HG02759 (cell line): ENCODE measurements at regions not wholly inside any gene's neighbourhood (a gene's known extent, or its start where the extent isn't known, plus 50 kb on each side); places are given as distances from the start of the nearest gene placed in this dataset.

ENCODE experiments used
- ATAC-seq: cut with Tn5 transposase; IDR thresholded peaks from one replicate; pipeline ENCODE4 v1.9.1; 2021; ENCODE audit warnings: mild to moderate bottlenecking, moderate library complexity; ENCODE audit not compliant: unreplicated experiment

DNA sequence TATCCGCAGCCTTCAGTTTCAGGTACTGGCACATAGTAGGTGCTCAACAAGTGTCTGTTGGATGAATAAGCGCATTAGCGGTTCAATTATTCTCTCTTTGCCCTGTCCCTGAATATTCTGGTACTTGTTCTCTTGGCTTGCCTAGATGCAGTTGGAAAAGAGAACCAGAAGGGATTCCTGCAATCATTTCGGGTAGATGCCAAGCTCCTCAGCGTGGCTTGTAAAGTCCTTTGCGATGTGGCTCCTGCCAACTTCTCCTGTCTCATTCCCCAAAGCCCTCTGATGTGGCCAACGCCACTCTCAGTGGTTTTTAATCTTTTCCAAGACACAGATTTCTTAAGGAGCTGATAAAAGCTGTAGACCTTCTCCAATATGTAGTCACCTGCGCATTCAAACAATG is 230.3 kb downstream of the SUDS3 start:
- ATAC-seq: no peak

DNA sequence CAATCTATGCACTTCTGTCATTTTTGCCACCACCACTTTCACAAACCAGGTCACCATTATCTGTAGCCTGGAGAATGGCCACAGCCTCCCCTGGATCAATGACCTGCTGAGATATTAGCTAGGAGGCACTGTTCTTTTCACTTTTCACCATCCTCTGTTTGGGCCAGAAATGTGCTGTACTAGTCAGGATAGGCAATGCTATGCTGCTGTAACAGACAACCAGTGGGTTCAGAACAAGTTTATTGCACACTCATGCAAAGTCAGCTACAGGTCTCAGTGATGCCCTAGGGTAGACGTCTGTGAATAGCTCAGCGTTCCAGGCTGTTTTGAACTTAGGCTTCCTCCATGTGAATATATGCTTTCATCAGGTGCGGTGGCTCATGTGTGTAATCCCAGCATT is 231.5 kb downstream of the SUDS3 start:
- ATAC-seq: no peak

DNA sequence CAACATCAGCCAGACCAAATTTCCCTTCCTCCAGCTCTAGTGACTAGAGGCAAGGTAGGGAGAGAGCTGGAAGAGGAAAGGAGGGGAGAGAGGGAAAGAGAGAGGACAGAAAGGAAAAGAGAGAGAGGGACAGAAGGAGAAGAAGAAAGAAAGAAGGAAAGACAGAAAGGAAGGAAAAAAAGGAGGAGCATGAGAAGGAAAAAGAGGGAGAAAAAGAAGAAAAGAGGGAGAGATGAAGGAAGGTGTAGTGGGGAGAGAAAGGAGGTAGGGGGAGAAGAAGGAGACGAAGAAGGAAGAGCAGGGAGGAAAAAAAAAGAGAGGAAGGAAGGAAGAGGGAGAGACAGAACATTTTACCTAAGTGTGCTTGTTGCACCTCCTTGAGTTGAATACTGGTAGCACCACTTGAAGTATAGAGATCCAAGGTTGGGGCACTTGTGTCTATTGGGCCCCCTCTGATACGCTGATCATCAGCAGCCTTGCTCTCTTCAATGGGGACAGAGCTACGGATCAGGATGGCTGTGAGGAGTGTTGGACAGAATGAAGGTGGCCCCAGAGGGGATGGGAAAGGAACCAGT is 232.5 kb downstream of the SUDS3 start:
- no peak for ATAC-seq

DNA sequence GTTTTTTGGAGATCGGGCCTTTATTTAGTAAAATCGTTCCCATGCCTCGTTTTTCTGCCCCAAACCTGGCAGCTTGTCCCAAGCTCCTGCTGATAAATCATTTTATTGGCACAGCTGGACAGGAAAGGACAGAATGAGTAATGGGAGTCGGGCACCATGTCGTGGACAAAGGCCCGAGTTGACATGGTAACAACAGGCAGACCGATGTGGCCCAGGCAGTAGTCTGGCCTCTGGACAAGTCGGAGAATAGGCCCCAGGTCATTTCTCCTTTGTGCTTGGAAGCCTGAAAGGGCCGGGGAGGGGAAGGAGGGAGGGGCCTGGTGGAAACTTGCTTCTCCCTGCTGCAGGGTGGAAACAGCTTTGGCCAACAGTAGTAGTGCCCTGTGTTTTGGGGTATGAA is 234.9 kb downstream of the SUDS3 start:
- ATAC-seq: no peak

DNA sequence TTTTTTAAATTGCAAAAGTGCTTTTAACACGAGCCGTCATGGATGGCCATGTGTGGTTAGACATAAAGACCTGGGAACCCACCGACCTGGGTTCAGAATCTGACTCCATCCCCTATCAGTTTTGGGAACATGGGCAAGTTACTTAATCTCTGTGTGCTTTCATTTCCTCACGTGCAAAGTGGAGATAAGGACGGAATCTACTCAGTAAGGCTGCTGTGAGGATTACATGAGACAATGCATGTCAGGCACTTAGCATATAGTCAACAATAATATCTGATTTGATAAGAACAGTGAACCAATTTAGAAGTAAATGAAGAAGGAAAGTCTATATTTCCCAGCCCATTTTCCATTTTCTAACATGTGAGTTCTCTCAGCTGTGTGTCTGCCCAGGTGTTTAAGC is 235.4 kb downstream of the SUDS3 start:
- ATAC-seq: no peak

DNA sequence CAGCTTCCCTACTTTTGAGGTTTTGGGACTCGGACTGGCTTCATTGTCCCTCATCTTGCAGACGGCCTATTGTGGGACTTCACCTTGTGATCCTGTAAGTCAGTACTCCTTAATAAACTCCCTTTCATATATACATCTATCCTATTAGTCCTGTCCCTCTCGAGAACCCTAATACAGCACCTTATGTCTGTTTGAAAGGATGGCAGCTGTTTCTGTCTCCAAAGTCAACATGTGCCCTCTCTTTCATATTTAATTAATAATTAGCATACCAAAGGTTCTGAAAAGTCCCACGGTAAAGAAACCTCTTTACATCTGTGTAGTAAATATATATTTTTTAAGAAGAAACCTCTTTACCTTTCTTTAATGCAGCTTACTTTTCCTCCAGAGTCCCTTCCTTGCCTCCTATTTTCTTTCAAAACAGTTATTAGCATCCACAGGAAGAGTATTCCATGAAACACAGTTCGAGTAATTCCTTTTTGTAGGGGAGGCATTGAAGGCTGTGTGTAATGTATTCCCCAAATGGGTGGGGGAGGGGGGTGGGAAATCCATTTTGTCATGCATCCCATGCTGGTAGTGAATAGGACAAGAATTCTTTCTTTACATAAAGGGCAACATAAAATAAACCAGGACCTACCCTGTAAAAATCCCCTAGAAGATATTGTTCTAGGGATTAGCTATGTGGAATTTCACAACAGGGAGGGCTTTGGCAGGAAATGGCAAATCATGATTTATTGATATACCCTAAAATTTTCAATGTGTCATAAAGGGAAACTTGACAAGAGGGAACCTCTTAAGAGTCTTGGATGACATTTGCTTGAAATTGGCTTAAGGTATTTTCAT is 241.5 kb downstream of the SUDS3 start:
- ATAC-seq: no peak

DNA sequence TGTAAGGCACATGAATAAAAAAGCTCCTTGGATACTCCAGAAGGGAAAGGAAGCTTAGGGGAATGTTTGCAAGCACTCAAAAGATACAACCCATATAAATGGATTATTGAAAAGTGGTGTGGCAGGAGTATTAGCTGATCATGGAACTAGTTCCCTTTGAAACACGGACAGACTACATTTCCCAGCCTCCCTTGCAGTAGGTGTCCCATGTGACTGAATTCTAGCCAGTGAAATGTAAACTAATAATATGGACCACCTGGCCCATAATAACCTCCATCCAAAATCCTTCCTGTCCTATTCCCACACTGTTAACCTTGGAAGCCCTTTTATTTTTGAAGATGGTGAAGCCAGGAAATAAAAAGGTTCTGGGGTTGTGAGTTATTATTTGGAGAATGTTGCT is 242.3 kb downstream of the SUDS3 start:
- ATAC-seq: no peak

DNA sequence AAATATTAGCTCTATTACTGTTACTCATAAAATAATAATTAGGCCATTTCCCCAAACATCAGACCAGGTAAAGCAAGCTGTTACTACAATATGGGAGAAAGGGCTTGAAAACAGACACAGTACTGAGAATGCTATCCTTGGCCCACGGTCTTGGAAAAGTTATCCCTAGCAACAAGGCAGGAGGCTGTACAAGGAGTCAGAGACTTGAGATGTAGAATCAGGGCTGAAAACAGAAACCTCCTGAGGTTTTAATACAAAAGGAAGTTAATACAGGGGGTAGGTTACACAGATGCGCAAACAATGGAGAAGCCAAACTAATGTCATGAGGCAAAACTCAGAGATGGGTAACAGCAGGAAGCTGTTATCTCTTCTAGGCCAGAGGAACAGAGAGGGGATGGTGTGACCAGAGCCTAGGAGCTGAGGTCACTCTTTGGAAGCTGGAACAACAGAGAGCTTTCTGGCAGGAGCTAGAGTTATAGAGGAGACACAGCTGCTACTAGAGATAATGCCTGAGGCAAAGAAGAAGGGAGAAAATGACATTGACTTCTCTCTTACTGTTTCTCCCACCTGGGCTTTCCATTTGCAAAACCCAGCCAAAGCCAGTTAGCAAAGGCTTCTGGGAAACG is 248.8 kb downstream of the SUDS3 start:
- no peak for ATAC-seq

DNA sequence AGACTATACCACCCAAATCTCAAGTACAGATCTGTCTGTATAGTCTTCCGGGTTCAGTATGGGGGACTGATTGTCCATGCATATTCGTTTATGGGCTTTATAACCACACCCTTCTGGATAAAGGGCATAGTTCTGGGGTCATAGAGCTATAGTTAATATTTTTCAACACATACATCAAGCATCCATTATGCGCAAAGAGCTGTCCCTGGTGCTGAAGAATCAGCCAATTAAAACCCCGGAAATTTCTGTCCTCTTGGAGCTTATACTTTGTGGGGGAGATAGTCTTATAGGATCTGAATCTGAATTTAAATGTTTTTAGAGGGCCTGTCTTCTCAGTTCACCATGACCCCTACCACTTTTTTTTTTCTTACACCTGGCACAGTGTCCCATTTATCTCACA is 256.7 kb downstream of the SUDS3 start:
- ATAC-seq: no peak

DNA sequence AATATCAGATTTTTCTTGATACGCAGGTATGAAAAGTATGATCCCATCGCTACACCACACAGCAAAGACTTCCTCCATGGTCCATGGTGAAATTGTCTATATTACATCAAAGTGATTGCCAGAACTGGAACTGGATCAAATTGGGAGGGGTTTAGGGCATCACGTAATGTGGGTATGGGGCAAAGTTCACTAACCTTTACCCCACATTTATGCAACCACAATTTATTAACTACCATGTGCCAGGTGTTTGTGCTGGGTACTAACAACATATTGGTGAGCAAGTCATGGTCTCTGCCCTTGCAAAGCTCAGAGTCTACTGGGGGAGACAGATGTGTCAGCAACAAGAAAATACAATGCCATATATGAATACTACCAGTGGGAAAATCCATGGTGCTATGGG is 258.9 kb downstream of the SUDS3 start:
- ATAC-seq: no peak

DNA sequence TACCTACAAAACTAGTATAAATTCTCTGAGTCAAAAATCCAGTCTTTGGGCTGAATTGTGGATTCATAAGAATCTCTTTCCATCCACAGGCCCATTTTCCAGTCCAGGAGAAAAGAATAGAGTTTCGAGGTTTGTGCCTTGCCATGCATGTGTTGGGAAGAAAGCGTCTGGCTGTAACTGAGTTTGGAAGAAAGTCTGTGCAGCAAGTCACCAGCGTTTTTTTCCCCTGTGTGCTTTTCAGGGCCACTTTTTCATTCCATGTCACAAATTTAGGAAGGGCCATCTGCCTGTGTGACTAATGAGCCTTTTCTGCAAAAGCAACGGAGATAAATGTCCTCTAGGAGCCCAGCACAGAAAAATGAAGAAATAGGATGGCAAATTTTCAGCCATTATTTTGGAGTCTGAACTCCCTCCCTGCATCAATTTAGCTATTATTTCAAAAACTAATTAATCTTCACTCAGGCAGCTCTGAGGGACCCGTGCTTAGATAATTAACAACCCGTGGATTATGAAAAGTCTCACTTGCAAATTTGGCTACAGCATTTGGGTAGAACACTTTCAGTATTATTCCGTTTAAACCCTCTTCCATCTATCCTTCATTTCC is 261.5 kb downstream of the SUDS3 start:
- no peak for ATAC-seq

DNA sequence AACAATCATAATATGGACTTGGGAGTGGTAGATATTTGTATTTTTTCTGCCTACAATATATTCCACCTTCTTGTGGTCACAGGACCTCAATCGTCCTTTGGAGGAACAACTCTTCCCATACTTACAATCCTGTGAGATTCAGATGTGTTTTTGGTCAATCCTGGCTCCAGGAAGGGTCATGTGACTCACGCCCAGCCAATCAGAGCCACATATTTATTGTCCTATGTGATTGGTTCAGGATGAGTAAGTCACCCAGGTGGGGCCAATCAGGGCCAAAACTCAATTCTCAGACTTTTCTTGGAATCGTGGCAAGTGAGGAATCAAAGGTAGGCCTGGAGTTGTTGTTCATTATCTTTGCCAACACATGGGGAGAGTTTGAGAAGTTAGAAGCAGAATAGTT is 264.9 kb downstream of the SUDS3 start:
- no peak for ATAC-seq

DNA sequence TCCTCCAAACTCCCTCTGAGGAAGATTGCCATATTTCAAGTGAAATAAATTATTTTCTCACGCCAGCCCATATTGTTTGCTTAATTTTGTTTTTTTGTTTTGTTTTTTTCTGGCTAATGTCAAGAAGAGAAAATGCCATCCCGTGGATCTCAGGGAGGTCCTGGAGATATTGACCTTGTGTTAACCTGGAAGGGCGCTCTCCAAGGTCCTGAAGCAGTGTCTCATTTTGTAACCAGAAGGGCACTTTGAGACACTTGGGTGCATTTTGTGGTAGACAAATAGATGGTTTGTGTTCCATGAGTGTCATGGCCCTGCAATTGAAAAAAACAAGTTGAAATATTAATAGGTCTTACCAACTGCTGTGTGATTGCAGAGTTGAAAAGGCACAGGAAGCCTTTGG is 268.9 kb downstream of the SUDS3 start:
- no peak for ATAC-seq

DNA sequence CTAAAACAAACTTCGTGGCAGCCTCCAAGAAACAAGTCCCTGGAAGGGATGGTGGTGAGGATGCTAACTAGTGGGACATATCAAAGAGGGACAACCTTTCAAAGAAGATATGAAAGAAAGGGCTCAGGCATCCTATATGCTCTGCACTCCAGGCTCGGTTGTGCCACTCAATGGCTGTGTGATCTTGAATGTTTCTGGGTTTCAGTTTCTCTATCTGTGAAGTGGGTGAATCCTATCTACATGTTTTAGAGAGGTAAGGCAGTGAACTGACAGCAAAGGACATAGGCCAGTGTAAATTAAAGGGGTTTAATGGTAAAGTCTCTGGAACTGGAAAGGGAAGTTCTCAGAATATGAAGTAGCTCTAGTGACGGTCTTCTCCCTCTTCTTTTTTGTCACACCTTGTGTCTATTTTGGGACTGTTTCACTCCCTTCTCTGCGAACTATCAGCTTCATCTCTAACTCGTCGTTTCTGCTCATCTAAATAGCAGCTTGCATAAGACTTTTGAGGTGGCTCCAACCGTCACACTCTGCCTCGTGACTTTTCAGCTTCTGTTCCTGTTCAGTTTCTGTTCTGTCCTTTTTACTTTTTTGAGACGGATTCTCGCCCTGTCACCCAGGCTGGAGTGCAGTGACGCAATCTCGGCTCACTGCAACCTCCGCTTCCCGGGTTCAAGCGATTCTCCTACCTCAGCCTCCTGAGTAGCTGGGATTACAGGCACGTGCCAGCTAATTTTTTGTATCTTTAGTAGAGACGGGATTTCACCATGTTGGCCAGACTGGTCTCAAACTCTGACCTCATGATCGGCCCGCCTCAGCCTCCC is 273.6 kb downstream of the SUDS3 start:
- ATAC-seq: no peak

DNA sequence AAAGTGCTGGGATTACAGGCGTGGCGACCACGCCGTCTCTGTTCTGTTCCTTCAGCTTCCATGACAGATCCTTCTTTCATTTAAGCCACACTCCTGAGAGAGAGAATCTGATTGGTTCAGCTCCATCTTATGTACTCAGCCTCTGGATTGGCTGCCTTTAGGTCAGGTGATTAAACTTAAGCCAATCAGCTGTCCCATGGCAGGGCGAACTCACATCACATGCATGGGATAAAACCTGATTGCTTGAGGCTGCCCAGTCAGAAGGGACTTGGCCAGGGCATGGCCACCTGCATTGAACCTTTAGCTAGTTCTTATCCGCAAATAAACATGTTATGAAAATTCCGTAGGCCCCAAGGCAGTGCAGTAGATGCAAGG is 274.2 kb downstream of the SUDS3 start:
- ATAC-seq: no peak

DNA sequence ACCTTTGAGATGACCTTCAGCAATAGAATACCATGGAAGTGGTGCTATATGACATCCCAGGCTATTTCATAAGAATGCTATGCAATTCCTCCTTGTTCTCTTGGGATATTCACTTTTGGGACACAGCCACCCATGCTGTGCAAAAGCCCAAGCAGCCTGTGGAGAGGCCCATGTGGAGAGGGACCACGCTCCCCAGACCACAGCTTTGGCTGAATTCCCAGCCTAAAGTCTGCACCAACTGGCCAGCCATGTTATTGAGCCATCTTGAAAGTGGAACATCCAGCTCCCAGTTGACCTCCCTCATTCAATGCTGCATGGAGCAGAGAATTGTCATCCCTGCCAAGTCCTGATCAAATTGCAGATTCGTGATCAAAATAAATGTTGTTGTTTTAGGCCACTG is 275.1 kb downstream of the SUDS3 start:
- no peak for ATAC-seq

DNA sequence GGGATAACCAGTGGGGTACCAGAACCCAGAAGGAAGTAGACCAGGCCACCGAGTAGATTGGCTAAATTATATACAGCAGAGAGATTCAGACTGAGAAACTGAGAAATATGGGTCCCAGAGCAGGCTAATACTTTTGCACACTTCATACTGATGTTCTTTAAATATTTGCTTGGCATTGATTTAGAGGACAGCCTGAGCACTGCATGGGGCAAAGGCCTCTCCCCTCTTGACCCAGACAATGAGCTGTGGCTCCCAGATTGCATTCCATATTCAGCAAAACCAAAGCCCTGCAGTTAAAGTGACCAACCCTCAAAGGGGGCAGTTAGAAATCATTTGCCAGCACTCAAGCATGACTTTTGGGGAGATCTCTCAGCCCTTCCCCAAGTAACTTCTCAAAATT is 279.2 kb downstream of the SUDS3 start:
- ATAC-seq: no peak

DNA sequence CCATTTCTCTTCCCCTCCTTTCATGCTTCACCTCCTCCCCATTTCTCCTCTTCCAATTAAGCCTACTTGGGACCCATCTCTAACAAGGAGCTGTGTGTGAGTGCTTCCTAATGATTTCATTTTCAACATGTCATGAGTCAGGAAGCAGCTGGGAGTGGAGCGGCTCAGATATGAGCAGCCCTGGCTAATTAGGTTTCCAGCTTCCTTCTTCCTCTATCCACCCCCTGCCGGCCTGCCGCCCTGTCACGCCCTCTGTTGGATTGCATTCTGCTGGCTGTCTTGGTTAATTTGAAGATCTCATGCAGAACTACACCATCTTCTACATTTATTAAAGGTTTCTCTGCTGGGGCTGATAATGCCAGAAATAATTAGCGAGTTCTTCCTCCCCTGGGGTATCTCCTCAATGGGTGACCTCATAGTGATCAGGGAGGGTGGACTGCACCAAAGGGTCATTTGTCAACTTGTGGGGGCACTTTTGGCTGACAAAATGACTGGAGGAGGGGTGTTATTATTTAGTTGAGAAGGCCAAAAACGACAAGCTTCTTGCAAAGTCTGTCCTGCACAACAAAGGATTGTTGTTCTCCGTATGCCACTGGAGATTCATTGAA is 300.9 kb upstream of the SRRM4 start:
- ATAC-seq: no peak

DNA sequence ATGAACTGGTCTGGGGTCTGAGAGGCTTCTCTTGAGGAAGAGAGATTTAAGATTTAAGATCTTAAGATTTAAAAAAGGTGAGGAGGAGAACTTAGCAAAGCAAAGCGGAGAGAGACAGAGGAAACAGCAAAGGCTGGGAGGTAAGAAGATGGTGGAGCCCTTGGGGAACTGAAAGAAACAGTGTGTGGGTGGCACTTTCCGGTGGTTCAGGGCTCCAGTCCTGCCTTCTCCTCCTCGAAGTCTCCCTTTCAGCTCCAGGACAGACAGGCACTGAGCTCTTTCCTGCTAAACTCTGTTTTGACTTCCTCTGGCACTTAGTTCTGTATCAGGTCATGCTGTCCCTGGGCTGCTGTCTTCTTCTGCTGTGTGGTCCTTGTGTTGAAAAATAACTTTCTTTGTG is 298.7 kb upstream of the SRRM4 start:
- ATAC-seq: no peak

DNA sequence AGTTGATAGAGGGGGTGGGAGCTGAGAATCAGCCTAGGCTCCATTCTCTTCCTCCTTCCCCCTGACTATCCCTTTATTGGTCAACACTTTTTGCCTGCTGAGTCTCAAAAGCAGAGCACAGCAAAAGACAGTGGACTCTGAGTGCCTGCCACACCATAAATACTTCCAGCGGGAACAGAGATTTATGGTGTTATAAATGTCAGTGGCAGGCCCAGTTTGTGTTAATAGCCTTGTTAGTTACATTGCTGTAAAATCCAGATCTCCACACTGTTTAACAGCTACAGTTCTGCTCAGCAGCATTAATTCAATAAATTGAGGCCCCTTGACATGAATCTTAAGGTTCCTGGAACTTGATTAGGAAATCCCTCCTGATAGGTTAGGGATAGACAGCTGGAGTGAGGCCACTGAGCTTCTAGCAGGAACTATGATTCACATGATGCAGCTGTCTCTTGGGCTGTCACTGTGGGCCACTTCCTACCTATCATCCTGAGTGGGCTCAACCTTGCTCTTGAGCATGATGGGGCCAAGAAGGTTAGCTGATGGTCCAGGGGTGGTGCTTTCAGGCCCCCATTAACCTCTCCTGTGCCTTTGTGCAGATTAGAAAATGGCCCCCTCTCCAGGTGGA is 295.2 kb upstream of the SRRM4 start:
- no peak for ATAC-seq
